Jurkat, Clone E6-1 (cell line): ENCODE measurements at regions not wholly inside any gene's neighbourhood (a gene's known extent, or its start where the extent isn't known, plus 50 kb on each side); places are given as distances from the start of the nearest gene placed in this dataset.

ENCODE experiments used
- DNase-seq: peaks from one replicate; pipeline ENCODE4 v3.0.0-alpha.2; 2011; ENCODE audit warnings: low read depth, low spot score
- H3K4me3 ChIP-seq: 2 replicates; pipeline ENCODE4 v1.5.1; 2011; ENCODE audit warnings: mild to moderate bottlenecking, low read length, control low read depth, moderate library complexity

- no peak for DNase-seq
- H3K4me3 ChIP-seq = no peak overlapping the region
Measured at GRCh38 chr5:81914696-81915095, 57.1 kb upstream of the ATG10 start.

GRCh38 chr5:81912933-81913332, 58.9 kb upstream of the ATG10 start:
- H3K4me3 ChIP-seq = no peak overlapping the region
- DNase-seq = no peak

- no peak overlapping the region for H3K4me3 ChIP-seq
- no peak for DNase-seq
Measured at GRCh38 chr5:81909677-81910076, 62.1 kb upstream of the ATG10 start.

- no peak for DNase-seq
- H3K4me3 ChIP-seq = no peak overlapping the region
Measured at GRCh38 chr5:81908771-81909170, 63.1 kb upstream of the ATG10 start.

GRCh38 chr5:81908044-81908443, 63.8 kb upstream of the ATG10 start:
- no peak for DNase-seq
- no peak overlapping the region for H3K4me3 ChIP-seq

- DNase-seq = no peak
- H3K4me3 ChIP-seq = no peak overlapping the region
Measured at GRCh38 chr5:81907012-81907635, 64.7 kb upstream of the ATG10 start.

GRCh38 chr5:81906086-81906485, 65.7 kb upstream of the ATG10 start:
- no peak overlapping the region for H3K4me3 ChIP-seq
- no peak for DNase-seq

- no peak overlapping the region for H3K4me3 ChIP-seq
- no peak for DNase-seq
Measured at GRCh38 chr5:81904861-81905260, 67.0 kb upstream of the ATG10 start.

- H3K4me3 ChIP-seq = no peak overlapping the region
- DNase-seq = no peak
Measured at GRCh38 chr5:81904166-81904565, 67.7 kb upstream of the ATG10 start.

- DNase-seq = no peak
- no peak overlapping the region for H3K4me3 ChIP-seq
Measured at GRCh38 chr5:81901586-81901985, 70.2 kb upstream of the ATG10 start.

- H3K4me3 ChIP-seq = no peak overlapping the region
- DNase-seq = no peak
Measured at GRCh38 chr5:81899123-81899522, 72.7 kb upstream of the ATG10 start.

- DNase-seq = no peak
- no peak overlapping the region for H3K4me3 ChIP-seq
Measured at GRCh38 chr5:81898403-81898802, 73.4 kb upstream of the ATG10 start.

- H3K4me3 ChIP-seq = no peak overlapping the region
- no peak for DNase-seq
Measured at GRCh38 chr5:81896764-81897163, 75.1 kb upstream of the ATG10 start.

- no peak for DNase-seq
- H3K4me3 ChIP-seq = no peak overlapping the region
Measured at GRCh38 chr5:81895307-81895706, 76.5 kb upstream of the ATG10 start.

GRCh38 chr5:81893961-81894360, 77.9 kb upstream of the ATG10 start:
- DNase-seq = no peak
- H3K4me3 ChIP-seq = no peak overlapping the region

- H3K4me3 ChIP-seq = no peak overlapping the region
- no peak for DNase-seq
Measured at GRCh38 chr5:81884871-81885270, 87.0 kb upstream of the ATG10 start.

- DNase-seq = no peak
- H3K4me3 ChIP-seq = no peak overlapping the region
Measured at GRCh38 chr5:81883371-81883770, 88.5 kb upstream of the ATG10 start.

GRCh38 chr5:81881595-81881994, 90.2 kb upstream of the ATG10 start:
- DNase-seq = no peak

GRCh38 chr5:81879936-81880335, 91.9 kb upstream of the ATG10 start:
- no peak overlapping the region for H3K4me3 ChIP-seq
- DNase-seq = no peak

More at GRCh38 chr5:81881595-81881994, 90.2 kb upstream of the ATG10 start:
- H3K4me3 ChIP-seq = no peak overlapping the region

- no peak for DNase-seq
Measured at GRCh38 chr5:81878333-81878732, 93.5 kb upstream of the ATG10 start.

GRCh38 chr5:81866994-81867393, 104.8 kb upstream of the ATG10 start:
- no peak overlapping the region for H3K4me3 ChIP-seq

More at GRCh38 chr5:81878333-81878732, 93.5 kb upstream of the ATG10 start:
- no peak overlapping the region for H3K4me3 ChIP-seq

GRCh38 chr5:81860778-81861177, 109.9 kb upstream of the SSBP2 start:
- no peak overlapping the region for H3K4me3 ChIP-seq
- DNase-seq = no peak

More at GRCh38 chr5:81866994-81867393, 104.8 kb upstream of the ATG10 start:
- DNase-seq = no peak
